ENCODE measurements at regions not wholly inside any gene's neighbourhood (a gene's known extent, or its start where the extent isn't known, plus 50 kb on each side); places are given as distances from the start of the nearest gene placed in this dataset.

DNA sequence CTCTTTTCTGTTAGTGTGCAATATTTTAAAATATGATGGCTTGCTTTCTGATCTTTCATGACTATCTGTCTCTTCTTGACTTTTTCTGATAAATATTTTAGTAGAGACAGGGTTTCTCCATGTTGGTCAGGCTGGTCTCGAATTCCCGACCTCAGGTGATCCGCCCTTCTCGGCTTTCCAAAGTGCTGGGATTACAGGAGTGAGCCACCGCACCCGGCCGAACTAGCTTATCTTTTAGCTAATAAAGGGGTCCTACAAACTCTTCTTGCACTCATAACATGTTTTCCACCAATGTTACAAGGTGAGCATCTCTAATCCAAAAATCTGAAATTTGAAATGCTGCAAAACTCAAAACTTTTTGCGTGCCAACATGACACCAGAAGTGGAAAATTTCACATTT, 535.2 kb upstream of the PCDH20 start:
- H3K4me1 ChIP-seq (ENCODE audit: insufficient read depth, low read length), result no peaks in the 10 kb centered on the region
- intact Hi-C loops (cut with micrococcal nuclease; ENCODE audit: unreplicated experiment) (loop anchor here (5.0 kb wide), 1 partner anchor 824 kb away; no protein-coding TSS in a partner anchor), in situ Hi-C loops (cut with HindIII; ENCODE audit: extremely low pct_ligation_motif_present, low pct_unique_long_range_greater_than_20kb) (no loop called here)
- 3% methylated on average over 8 of the region's 8 CpGs for WGBS (ENCODE audit: low lambda C conversion rate)
- no peak overlapping the region for H3K27ac ChIP-seq (ENCODE audit: extremely low read length, insufficient read depth, low read length)
- H3K36me3 ChIP-seq (replicated peaks in 1 of 2; ENCODE audit: control insufficient read depth in 1 of 2, insufficient read depth in 2 of 2, low read length in 2 of 2), result no peaks in the 10 kb centered on the region
- no peak overlapping the region for H3K4me3 ChIP-seq (replicated peaks in 1 of 3; ENCODE audit: insufficient read depth in 1 of 3, low read depth in 2 of 3, low read length in 3 of 3)
- FAIRE-seq (no peak), DNase-seq (ENCODE audit: low spot score) (no peak), ATAC-seq (no peak)
- H3K79me2 ChIP-seq (ENCODE audit: insufficient read depth, low read length), result no peaks in the 10 kb centered on the region
- TF ChIP-seq ZSCAN20 (CRISPR knock-in tag; IDR thresholded peaks at IDR 0.05; ENCODE audit: borderline replicate concordance) (no peak), POLR2A (IDR thresholded peaks at IDR 0.05; ENCODE audit: insufficient read depth in 1 of 2, low read depth in 2 of 2, low read length in 2 of 2) (no peak)
- no peak overlapping the region for H3K9ac ChIP-seq (ENCODE audit: insufficient read depth, low read depth, low read length)
- no peaks in the 10 kb centered on the region for H3K9me3 ChIP-seq (ENCODE audit: low read length)
- BruUV-seq (replicated peaks), result no TSS peak
- no peak overlapping the region for H2AFZ ChIP-seq (ENCODE audit: low read length)
- H4K20me1 ChIP-seq (ENCODE audit: insufficient read depth, low read length), result no peaks in the 10 kb centered on the region
- CTCF ChIA-PET (ENCODE audit: low intra/inter-chr PET ratio, low total read pairs), result no interaction called here
- POLR2A ChIA-PET, result no interaction called here
- no peak overlapping the region for H3K4me2 ChIP-seq (ENCODE audit: low read depth, low read length)
- H3K27me3 ChIP-seq (ENCODE audit: control insufficient read depth in 1 of 2, insufficient read depth in 2 of 2, low read length in 2 of 2), result no peaks in the 10 kb centered on the region

DNA sequence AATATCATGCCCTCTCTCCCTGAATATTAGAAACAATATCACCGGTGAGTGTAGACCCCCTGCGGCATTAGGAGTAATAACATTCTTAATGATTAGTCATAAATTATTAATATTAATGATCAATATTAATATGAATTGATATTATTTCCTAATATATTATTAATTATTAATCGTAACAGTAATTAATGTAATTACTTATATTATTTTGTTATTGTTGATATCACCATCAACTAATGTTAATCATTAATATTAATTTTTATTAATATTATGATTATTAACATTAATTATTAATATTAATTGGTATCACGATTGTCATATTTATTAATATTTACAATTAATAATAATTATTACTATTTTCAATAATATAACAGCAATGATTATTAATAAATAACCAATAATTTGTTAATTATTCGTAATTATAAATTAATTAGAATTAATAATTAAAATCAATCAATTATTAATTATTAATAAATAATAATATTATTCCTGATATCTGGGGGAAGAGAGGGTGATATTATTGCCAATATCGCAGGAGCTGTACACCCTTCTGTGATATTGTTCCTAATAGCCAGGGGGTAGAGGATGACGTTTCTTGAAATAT, 528.8 kb upstream of the PCDH20 start:
- no peak for DNase-seq (ENCODE audit: low spot score)
- BruUV-seq (replicated peaks), result no TSS peak
- WGBS (ENCODE audit: low lambda C conversion rate), result 32% methylated on average over 7 of the region's 7 CpGs
- Histone ChIP-seq H3K27me3 (ENCODE audit: control insufficient read depth in 1 of 2, insufficient read depth in 2 of 2, low read length in 2 of 2) (no peaks in the 10 kb centered on the region), H3K9ac (ENCODE audit: insufficient read depth, low read depth, low read length) (no peak overlapping the region), H3K4me2 (ENCODE audit: low read depth, low read length) (no peak overlapping the region), H2AFZ (ENCODE audit: low read length) (no peak overlapping the region), H3K27ac (ENCODE audit: extremely low read length, insufficient read depth, low read length) (no peak overlapping the region), H4K20me1 (ENCODE audit: insufficient read depth, low read length) (no peaks in the 10 kb centered on the region), H3K36me3 (replicated peaks in 1 of 2; ENCODE audit: control insufficient read depth in 1 of 2, insufficient read depth in 2 of 2, low read length in 2 of 2) (no peaks in the 10 kb centered on the region), H3K79me2 (ENCODE audit: insufficient read depth, low read length) (no peaks in the 10 kb centered on the region), H3K4me1 (ENCODE audit: insufficient read depth, low read length) (no peaks in the 10 kb centered on the region), H3K4me3 (replicated peaks in 1 of 3; ENCODE audit: insufficient read depth in 1 of 3, low read depth in 2 of 3, low read length in 3 of 3) (no peak overlapping the region), H3K9me3 (ENCODE audit: low read length) (no peaks in the 10 kb centered on the region)
- FAIRE-seq, result no peak
- intact Hi-C loops (cut with micrococcal nuclease; ENCODE audit: unreplicated experiment), result no loop called here
- ATAC-seq, result no peak
- ChIA-PET CTCF (ENCODE audit: low intra/inter-chr PET ratio, low total read pairs) (no interaction called here), POLR2A (no interaction called here)
- in situ Hi-C loops (cut with HindIII; ENCODE audit: extremely low pct_ligation_motif_present, low pct_unique_long_range_greater_than_20kb), result no loop called here
- TF ChIP-seq ZNF143 (CRISPR knock-in tag; IDR thresholded peaks at IDR 0.05), result no peak
- no peak for TF ChIP-seq ZNF816 (CRISPR knock-in tag; IDR thresholded peaks at IDR 0.05; ENCODE audit: borderline replicate concordance)
- TF ChIP-seq, protein P1, sequence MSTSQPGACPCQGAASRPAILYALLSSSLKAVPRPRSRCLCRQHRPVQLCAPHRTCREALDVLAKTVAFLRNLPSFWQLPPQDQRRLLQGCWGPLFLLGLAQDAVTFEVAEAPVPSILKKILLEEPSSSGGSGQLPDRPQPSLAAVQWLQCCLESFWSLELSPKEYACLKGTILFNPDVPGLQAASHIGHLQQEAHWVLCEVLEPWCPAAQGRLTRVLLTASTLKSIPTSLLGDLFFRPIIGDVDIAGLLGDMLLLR (CRISPR knock-in tag; IDR thresholded peaks at IDR 0.05), result no peak
- TF ChIP-seq ZBTB3 (CRISPR knock-in tag; IDR thresholded peaks at IDR 0.05; ENCODE audit: borderline replicate concordance, low read depth), result no peak
- TF ChIP-seq ZNF850 (CRISPR knock-in tag; conservative IDR thresholded peaks at IDR 0.05), result no peak
- no peak for TF ChIP-seq WIZ (CRISPR knock-in tag; IDR thresholded peaks at IDR 0.05)
- no peak for TF ChIP-seq ZNF547 (CRISPR knock-in tag; IDR thresholded peaks at IDR 0.05)
- no peak for TF ChIP-seq ARNT2 (CRISPR knock-in tag; IDR thresholded peaks at IDR 0.05; ENCODE audit: low read depth)
- TF ChIP-seq, protein P2, sequence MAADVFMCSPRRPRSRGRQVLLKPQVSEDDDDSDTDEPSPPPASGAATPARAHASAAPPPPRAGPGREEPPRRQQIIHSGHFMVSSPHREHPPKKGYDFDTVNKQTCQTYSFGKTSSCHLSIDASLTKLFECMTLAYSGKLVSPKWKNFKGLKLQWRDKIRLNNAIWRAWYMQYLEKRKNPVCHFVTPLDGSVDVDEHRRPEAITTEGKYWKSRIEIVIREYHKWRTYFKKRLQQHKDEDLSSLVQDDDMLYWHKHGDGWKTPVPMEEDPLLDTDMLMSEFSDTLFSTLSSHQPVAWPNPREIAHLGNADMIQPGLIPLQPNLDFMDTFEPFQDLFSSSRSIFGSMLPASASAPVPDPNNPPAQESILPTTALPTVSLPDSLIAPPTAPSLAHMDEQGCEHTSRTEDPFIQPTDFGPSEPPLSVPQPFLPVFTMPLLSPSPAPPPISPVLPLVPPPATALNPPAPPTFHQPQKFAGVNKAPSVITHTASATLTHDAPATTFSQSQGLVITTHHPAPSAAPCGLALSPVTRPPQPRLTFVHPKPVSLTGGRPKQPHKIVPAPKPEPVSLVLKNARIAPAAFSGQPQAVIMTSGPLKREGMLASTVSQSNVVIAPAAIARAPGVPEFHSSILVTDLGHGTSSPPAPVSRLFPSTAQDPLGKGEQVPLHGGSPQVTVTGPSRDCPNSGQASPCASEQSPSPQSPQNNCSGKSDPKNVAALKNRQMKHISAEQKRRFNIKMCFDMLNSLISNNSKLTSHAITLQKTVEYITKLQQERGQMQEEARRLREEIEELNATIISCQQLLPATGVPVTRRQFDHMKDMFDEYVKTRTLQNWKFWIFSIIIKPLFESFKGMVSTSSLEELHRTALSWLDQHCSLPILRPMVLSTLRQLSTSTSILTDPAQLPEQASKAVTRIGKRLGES (CRISPR knock-in tag; IDR thresholded peaks at IDR 0.05; ENCODE audit: borderline replicate concordance), result no peak
- TF ChIP-seq ZNF136 (CRISPR knock-in tag; IDR thresholded peaks at IDR 0.05; ENCODE audit: low read depth), result no peak
